ENCODE measurements at regions not wholly inside any gene's neighbourhood (a gene's known extent, or its start where the extent isn't known, plus 50 kb on each side); places are given as distances from the start of the nearest gene placed in this dataset.
A peak's percentile ranks its signal among the peaks of the same experiment; 100 is the strongest.

- no peak for DNase-seq (ENCODE audit: low read depth in 3 of 3)
These were observed 84.7 kb downstream of the MRPL46 start for GRCh38 chr15:88382482-88382983.

- no peak for DNase-seq (ENCODE audit: low read depth in 3 of 3)
These were observed 89.0 kb downstream of the MRPL46 start for GRCh38 chr15:88378188-88378637.

DNA sequence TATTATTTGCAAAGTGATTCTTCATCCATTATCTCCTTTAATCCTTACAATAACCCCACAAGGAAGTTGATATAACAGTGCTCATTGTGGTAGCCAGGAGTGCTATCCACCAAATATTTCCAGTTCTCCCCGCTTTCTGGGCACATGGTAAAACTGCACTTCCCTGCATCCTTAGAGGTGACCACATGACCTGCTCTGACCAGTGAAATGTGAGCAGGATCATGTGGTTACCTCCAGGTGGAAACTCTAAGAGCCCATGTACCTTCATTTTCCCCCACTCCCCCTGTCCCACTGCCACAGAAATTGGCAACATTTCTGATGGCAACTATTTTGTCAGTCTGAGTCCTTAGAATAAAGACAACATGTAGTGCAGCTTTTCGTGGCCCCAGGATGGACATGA lies 89.7 kb downstream of the MRPL46 start:
- no peak for DNase-seq (ENCODE audit: low read depth in 3 of 3)

GRCh38 chr15:88376574-88377174 lies 90.5 kb downstream of the MRPL46 start:
- DNase-seq (ENCODE audit: low read depth in 3 of 3) = no peak

DNA sequence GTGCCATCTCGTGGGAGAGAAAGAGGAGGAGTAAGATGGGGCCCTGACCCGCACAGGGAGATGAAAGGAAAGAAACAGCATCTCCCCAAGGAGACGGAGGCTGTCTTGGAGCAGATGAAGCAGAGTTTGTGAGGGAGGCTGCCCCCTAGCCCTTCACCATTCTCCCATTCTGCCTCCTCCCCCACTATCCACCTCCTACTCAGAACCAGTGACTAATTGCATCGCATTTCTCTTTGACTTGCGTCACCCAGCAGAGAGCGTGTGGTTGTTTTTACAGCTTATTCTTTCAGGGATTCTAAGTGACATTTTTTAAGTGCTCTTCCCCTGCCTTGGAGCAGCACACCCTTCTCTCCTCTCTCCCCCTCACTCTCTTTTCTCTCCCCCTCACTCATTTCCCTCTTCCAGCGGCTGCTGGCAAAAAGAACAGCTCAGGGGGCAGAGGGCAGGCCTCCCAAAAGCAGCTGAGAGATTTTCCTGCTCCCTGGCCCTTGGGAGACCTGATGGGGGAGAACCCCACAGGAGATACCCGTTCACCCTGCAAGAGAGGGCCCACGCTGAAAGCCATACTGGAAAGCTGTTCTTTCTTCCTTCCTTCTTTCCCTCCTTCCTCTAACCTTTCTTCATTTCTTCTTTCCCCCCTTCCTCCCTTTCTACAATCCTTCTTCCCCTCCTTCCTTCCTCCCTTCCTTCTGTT lies 91.8 kb downstream of the MRPL46 start:
- no peak for DNase-seq (ENCODE audit: low read depth in 3 of 3)

DNA sequence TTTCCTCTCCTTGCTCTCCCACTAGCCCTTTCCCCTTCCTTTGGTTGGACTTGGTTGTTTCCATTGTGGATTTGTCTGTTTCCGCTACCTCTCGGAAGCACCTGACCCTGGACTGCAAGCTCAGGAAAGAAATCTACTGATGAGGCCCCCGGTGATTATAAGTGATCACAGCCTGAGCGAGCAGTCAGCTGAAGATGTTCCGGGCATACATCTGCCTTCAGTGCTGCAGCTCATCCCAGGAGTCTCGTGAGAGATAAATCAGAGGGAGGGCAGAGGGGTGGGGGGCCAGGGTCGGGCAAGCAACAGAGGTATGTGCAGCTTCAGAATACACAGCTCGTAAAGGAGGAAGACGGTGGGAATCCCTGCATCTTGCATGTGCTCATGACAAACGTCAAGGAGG lies 102.1 kb downstream of the MRPL46 start:
- no peak for DNase-seq (ENCODE audit: low read depth in 3 of 3)

GRCh38 chr15:88348579-88349230 lies 92.2 kb upstream of the NTRK3 start:
- DNase-seq (ENCODE audit: low read depth in 3 of 3) = no peak

DNA sequence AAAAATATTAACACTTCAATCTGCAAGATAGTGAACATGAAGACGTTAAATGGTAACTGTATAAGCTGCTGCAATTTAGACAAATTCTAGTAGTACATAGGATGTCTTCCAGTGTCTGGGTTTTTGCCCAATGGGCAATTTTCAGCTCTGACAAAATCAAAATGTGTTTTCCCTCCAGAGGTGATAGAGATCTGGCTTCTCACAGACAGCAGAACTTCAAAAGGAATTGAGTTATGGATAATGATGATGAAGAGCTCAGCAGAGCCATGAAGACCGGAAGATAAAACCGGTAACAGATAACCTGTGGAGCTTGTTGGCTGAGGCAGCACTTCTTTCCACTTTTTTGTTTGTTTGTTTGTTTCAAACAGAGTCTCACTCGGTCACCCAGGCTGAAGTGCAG lies 89.4 kb upstream of the NTRK3 start:
- no peak for DNase-seq (ENCODE audit: low read depth in 3 of 3)

DNA sequence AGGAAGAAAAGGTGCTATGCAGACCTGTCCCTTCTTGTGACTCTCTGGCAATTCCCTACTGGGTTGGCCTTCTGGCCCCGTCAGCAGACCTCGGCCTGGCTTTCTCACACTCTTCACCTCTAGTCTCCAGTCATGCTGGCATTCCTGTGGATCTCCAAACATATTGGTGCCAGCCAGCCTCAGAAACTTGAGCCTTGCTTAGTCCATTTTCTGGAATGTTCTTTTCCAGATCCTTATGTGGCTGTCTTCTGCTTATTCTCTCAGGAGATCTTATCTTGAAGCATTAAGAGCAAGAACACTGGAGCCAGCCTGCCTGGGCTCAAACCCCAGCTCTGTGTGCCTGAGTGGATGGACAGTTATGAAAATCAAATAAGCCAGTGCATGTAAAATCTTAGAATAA lies 88.2 kb upstream of the NTRK3 start:
- no peak for DNase-seq (ENCODE audit: low read depth in 3 of 3)

GRCh38 chr15:88342666-88343065 lies 86.1 kb upstream of the NTRK3 start:
- DNase-seq (ENCODE audit: low read depth in 3 of 3) = no peak

DNA sequence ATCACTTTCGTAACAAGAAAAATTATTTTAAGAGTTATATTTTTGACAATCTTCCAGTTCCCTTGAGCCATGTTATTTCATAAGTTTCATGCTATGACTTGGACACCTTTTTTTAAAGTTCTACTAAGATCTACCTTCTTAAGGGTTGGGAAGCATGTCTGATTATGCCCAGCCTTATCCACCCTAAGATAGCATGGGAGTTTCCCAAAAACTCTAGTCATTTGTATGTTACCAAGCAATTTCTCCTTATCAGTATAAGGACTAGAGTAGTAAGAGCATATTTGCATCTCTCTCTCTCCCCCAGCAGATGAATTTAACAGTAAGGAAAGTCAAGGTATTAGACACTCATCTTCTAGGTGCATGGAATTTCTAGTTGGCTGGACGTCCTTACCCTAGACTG lies 85.1 kb upstream of the NTRK3 start:
- no peak for DNase-seq (ENCODE audit: low read depth in 3 of 3)

DNA sequence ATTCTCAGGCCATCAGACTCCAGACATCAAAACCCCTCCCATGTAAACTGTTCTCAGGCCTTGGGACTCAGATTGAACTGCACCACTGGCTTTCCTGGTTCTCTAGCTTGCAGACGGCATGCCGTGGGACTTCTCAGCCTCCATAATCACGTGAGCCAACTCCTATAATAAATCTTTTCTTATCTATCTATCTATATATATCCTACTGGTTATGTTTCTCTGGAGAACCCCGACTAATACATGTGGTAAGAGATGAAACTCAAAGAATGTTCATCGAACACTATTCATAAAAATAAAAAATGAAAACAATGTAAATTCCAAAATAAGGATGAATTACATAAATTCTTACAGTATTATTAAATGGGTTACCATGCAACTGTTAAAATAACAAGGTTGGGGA lies 84.5 kb upstream of the NTRK3 start:
- DNase-seq (ENCODE audit: low read depth in 3 of 3) = no peak

GRCh38 chr15:88337993-88338392 lies 81.5 kb upstream of the NTRK3 start:
- no peak for DNase-seq (ENCODE audit: low read depth in 3 of 3)

DNA sequence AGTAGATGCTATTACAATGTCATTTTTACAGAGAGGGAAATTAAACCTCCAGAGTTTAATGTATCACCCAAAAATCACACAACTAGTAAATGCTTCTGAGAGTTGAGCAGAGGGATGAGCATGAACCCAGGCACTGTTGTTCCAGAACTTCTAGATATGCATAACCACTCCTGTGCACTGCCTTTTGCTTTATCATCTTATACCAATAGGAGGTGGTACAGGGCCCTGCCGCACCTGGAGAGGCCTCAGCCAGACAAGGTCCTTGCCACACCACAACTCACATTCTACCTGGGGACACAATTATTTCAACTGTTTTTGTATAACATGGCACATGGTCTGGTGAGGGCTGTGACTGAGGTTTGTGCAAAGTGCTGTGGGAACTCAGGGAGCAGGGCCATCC lies 78.5 kb upstream of the NTRK3 start:
- no peak for DNase-seq (ENCODE audit: low read depth in 3 of 3)

DNA sequence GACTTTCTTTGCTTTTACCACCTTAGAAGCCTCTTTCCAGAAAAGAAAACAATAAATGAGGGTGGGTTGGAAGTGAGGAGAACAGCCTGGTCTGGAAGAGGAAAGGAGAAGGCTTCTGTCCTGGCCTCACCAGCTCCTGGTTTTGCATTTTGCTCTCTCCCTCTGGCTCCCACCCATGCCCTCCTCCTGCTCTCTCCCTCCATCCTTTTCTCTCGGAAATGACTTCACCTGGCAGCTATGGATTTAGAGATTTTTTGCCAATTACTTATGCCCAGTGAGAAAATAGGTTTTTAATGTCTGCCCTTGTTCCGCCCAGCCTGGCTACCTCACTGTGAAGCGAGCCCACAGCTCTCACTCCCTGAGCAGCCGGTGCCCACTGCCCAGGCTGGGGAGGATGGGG lies 77.9 kb upstream of the NTRK3 start:
- DNase-seq (ENCODE audit: low read depth in 3 of 3) = no peak

GRCh38 chr15:88331291-88331690 lies 74.8 kb upstream of the NTRK3 start:
- DNase-seq (ENCODE audit: low read depth in 3 of 3) = peak in 2 of 3 experiments; percentile 13 to 60

GRCh38 chr15:88326924-88327323 lies 70.4 kb upstream of the NTRK3 start:
- no peak for DNase-seq (ENCODE audit: low read depth in 3 of 3)

DNA sequence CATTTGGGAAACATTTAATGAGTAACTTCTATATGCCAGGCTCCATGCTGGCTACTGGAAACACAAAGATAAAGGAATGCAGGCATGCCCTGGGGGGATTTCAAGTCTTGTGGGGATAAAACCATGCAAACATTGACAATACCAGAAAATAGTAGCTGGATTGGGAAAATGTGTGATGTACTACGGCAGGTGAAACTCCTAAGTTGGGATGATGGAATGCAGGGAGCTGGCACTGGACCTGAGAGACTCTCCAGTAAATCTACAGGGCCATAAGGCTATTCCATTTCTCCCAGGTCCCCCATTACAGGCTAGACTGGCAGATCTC lies 68.2 kb upstream of the NTRK3 start:
- no peak for DNase-seq (ENCODE audit: low read depth in 3 of 3)

GRCh38 chr15:88323976-88324740 lies 67.6 kb upstream of the NTRK3 start:
- DNase-seq (ENCODE audit: low read depth in 3 of 3) = no peak

- DNase-seq (ENCODE audit: low read depth in 3 of 3) = no peak
These were observed 66.9 kb upstream of the NTRK3 start for GRCh38 chr15:88323468-88323867.

- DNase-seq (ENCODE audit: low read depth in 3 of 3) = no peak
These were observed 65.9 kb upstream of the NTRK3 start for GRCh38 chr15:88322461-88322860.

GRCh38 chr15:88321271-88321670 lies 64.7 kb upstream of the NTRK3 start:
- DNase-seq (ENCODE audit: low read depth in 3 of 3) = no peak

Measured in stimulated activated CD4-positive, alpha-beta T cell treated with anti-CD3 and anti-CD28 coated beads, TNF-alpha, amount 100 ng/mL, for 24 hours (primary cell).